ENCODE measurements at regions not wholly inside any gene's neighbourhood (a gene's known extent, or its start where the extent isn't known, plus 50 kb on each side); places are given as distances from the start of the nearest gene placed in this dataset.

- no peak for DNase-seq (ENCODE audit: low spot score)
Measured at GRCh38 chr3:101172516-101172915, 147.9 kb downstream of the IMPG2 start.

GRCh38 chr3:101171681-101172191, 148.6 kb downstream of the IMPG2 start:
- DNase-seq (ENCODE audit: low spot score), result no peak

DNA sequence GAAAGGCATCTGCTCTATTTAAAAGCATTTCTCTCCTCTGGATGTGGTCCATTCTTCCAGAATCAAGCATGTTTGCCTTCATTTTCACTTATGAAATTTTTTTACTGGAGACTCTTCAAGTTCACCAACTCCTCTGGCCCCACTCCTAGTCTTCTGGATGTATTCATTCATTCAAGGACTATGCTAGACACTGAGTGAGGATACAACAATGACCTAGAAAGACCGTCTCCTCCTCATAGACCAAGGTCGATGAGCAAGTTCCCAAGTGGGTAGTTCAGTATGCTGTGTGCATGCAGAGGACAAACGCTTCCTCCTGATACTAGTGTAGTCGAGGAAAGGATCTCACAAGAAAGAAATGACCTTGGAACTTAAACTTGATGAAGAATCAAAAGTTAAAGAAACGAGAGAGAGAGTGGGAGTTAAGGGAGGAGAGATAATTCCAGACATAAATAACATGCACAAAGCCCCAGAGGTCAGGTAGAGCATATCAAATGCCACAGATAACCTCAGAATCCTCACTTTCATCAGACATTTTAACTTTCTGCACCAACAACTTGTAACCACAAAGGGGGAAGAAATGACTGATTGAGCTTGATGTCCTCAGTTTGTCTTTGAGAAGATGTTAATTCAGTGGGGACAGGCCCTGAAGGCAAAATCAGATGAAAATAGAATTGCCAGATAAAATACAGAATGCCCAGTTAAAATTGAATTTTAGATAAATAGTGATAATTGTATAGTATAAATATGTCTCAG, 149.4 kb downstream of the IMPG2 start:
- DNase-seq (ENCODE audit: low spot score), result no peak

GRCh38 chr3:101170062-101170771, 150.2 kb downstream of the IMPG2 start:
- DNase-seq (ENCODE audit: low spot score), result no peak

GRCh38 chr3:101169516-101169915, 150.9 kb downstream of the IMPG2 start:
- no peak for DNase-seq (ENCODE audit: low spot score)

- no peak for DNase-seq (ENCODE audit: low spot score)
Measured at GRCh38 chr3:101167376-101167775, 153.0 kb downstream of the IMPG2 start.

DNA sequence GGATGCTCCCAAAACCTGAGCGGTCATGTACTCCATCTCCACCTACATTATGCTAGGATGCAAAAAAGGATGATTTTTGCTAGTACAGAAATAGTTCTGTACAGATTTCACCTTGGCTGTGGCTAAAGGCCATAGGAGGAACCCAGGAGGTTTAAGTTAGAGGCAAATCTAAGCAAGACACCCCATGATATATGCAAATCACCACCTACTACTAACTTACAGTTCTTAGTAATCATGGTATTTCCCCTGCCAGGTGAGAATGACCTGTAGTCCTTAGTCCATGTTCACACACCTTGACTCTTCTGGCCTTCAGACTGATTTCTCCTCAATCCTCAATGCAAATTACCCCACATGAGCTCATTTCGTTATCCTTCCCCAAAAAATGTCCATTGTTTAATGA, 154.2 kb downstream of the IMPG2 start:
- no peak for DNase-seq (ENCODE audit: low spot score)

DNA sequence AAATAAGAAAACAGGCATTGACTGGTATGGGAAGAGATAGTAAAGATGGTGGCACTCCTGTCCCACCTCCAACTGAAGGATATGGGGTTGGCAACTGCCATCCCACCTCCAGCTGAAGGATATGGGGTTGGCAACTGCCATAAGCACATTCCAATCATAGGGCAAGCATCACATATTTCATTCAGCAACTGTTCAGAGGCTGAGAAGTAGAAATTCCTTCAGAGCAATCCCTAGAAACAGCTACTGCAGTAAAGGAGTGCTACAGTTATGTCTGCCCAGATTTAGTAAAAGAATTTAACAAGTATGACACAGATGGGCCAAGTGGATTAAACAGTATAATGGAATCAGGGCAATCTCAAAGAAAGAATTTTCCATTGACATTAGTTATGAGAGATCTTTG, 156.8 kb downstream of the IMPG2 start:
- DNase-seq (ENCODE audit: low spot score), result no peak

DNA sequence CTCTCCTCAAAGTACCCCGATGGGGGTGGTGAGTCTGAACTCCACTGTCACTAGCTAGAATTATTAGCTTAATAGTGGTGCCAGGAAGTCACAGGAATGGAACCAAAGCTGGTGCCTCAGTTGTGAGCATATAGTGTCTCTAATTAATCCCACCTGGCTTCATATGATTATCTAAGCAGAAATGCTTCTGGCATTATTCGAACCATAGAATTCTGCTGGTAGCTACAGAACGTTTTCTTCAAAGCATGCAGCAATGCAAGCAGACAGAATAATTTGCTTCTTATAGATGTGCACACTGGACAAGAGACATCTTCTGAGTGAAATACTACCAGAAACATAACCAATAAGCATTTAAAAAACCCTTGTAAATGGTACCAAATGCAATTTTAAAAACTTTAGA, 160.9 kb downstream of the IMPG2 start:
- DNase-seq (ENCODE audit: low spot score), result no peak

DNA sequence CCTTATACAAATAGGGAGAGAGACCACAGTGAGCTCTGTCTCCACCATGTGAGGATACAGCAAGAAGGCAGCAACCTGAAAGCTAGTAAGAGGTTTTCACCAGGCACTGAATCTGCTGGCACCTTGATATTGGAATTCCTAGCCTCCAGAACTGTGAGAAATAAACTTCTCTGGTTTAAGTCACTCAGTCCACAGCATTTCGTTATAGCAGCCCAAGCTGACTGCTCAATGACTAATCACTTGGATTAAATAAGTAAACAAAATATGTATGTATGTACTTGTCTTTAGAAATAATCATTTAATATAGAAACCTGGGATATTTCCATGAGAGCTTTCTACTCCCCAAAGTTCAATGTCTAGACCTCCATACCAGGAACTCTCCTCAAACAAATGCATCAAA, 162.0 kb downstream of the IMPG2 start:
- no peak for DNase-seq (ENCODE audit: low spot score)

GRCh38 chr3:101156787-101157345, 163.5 kb downstream of the IMPG2 start:
- DNase-seq (ENCODE audit: low spot score), result no peak

- DNase-seq (ENCODE audit: low spot score), result no peak
Measured at GRCh38 chr3:101155825-101156224, 162.6 kb upstream of the ABI3BP start.

- no peak for DNase-seq (ENCODE audit: low spot score)
Measured at GRCh38 chr3:101154401-101154800, 161.2 kb upstream of the ABI3BP start.

- DNase-seq (ENCODE audit: low spot score), result no peak
Measured at GRCh38 chr3:101151286-101151913, 158.2 kb upstream of the ABI3BP start.

DNA sequence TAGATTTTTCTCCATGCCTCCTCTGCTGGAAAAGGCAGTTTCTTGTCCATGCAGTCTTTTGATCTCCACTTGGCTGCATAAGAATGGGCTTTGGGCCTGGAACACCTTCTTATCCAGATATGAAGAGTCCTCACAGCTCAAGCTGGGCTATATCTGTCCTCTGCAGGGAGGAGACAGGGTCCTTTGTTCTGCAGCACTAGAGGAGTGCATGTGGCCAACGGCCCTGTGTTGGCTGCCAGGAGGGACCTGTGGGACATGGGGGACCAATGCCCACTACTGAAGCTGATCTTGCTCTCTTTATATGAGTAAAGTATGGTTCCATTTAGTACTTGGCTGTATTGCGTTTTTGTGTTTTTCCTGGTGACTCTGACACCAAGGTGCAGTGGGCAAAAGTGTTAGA, 157.3 kb upstream of the ABI3BP start:
- DNase-seq (ENCODE audit: low spot score), result no peak

- no peak for DNase-seq (ENCODE audit: low spot score)
Measured at GRCh38 chr3:101149707-101150106, 156.5 kb upstream of the ABI3BP start.

- DNase-seq (ENCODE audit: low spot score), result no peak
Measured at GRCh38 chr3:101149251-101149650, 156.0 kb upstream of the ABI3BP start.

DNA sequence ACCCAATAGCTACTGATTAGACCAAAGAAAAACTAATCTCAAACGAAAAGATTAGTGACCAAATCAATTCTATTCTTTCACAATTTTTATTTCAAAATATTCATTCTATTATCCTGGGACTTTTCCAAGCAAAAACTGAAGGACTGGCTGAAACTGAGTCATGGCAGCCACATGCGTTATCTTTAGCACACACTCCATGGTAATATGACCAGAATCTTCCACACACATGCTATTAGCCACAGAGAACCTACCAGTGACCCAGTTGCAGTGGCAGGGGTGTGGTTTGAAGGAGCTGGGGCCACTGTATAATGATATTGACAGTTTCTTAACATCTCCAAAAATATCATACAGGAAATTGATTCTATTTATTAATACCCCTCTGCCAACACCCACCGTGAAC, 154.8 kb upstream of the ABI3BP start:
- no peak for DNase-seq (ENCODE audit: low spot score)

GRCh38 chr3:101146946-101147345, 153.7 kb upstream of the ABI3BP start:
- DNase-seq (ENCODE audit: low spot score), result peak; percentile 10

DNA sequence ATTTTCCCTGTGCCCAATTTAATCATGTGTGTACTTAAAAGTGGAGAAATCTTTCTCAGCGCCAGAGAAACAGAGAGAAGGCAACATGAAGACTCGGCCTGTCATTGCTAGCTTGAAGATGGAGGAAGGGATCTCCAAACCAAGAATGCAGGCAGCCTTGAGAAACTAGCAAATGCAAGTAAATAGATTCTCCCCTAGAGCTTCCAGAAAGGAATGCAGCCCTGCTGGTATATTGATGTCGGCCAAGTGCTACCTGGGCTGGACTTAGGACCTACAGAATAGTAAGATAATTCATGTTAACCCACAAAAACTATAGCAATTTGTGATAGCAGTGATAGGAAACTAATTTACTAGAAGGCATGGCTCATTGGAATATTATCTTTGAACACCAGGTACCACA, 150.9 kb upstream of the ABI3BP start:
- DNase-seq (ENCODE audit: low spot score), result no peak

DNA sequence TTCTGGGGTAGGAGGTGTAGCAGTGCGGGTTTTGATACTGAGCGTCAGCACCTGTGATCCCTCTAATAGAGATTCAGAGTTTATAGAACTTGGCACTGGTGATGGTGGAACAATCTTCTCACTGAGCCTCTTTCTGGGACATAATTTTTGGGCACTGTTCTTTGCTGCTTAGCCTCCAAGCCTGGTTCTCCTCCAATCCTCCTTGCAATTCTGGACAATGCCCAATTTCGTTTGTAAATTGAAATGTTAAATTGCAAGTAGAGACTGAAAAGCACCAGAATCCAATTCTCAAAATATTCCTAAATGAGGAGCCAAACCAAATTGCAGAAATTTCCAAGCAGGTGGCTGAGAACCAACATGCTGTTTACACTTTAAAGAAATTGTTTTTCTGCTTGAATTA, 149.8 kb upstream of the ABI3BP start:
- no peak for DNase-seq (ENCODE audit: low spot score)

GRCh38 chr3:101142160-101142559, 148.9 kb upstream of the ABI3BP start:
- no peak for DNase-seq (ENCODE audit: low spot score)

DNA sequence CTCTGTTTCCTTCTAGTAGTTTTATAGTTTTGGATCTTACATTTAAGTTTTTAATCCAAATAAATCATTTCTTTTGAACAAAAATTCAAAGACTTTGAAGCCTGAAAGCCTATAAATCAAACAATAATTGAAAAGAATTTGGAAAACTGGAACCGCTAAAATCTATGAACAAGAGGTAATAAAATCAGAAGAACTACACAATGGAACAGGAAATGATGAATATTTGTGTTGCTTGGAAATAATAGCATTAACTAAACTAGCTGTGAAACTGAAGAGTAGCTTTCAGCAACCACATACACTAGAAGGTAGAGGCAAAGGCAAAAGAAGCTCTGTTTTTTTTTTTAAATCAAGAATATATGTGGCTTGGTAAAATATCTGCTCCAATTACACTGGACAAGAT, 147.9 kb upstream of the ABI3BP start:
- no peak for DNase-seq (ENCODE audit: low spot score)
